Breast epithelium (tissue), 4 donors: ENCODE measurements at regions not wholly inside any gene's neighbourhood (a gene's known extent, or its start where the extent isn't known, plus 50 kb on each side); places are given as distances from the start of the nearest gene placed in this dataset.

Source experiments
- DNase-seq, 2 donors: peaks; one replicate each; pipeline ENCODE4 v3.0.0-alpha.2; 2019; ENCODE audit warnings: low spot score in 2 of 2
- H3K27ac ChIP-seq, 2 donors: fragments of 200-600 bp; sonication (generic) in 1 of 2; one replicate each; pipeline ENCODE4 v1.5.1; 2016 to 2019; ENCODE audit warnings: mild to moderate bottlenecking in 1 of 2
- H3K27me3 ChIP-seq, 2 donors: fragments of 200-600 bp; sonication (generic) in 1 of 2; one replicate each; pipeline versions ENCODE4 v1.5.1 to v1.6.0; 2017 to 2019; ENCODE audit warnings: control low read depth in 1 of 2, mild to moderate bottlenecking in 1 of 2
- H3K36me3 ChIP-seq: fragments of 200-600 bp; one replicate; pipeline ENCODE4 v1.5.1; 2019
- H3K4me1 ChIP-seq, 2 donors: fragments of 200-600 bp; sonication (generic); one replicate each; pipeline ENCODE4 v1.5.1; 2016 to 2019; ENCODE audit warnings: control low read depth in 1 of 2
- H3K4me3 ChIP-seq, 3 donors: fragments of 200-600 bp; sonication (generic); 1 replicate in 2 of 3; 2 replicates in 1 of 3; pipeline ENCODE4 v1.5.1; 2016 to 2019; ENCODE audit warnings: mild to moderate bottlenecking in 3 of 3, moderate library complexity in 2 of 3
- H3K9me3 ChIP-seq, 2 donors: fragments of 200-600 bp; sonication (generic) in 1 of 2; one replicate each; pipeline ENCODE4 v1.5.1; 2016 to 2019; ENCODE audit warnings: control low read depth in 1 of 2
- CTCF ChIP-seq, 3 donors: fragments of 450-650 bp; IDR thresholded peaks; one replicate each; pipeline ENCODE4 v1.5.1; 2016 to 2017; ENCODE audit warnings: antibody characterized with exemption in 3 of 3, mild to moderate bottlenecking in 3 of 3, moderate library complexity in 3 of 3
- POLR2A ChIP-seq: fragments of 450-650 bp; IDR thresholded peaks from one replicate; pipeline ENCODE4 v1.6.1; 2016; ENCODE audit warnings: antibody characterized with exemption, mild to moderate bottlenecking, moderate library complexity
- POLR2AphosphoS5 ChIP-seq, 3 donors: sonication (generic); formaldehyde crosslinking; IDR thresholded peaks; one replicate each; pipeline ENCODE4 v1.6.1; 2017; ENCODE audit warnings: antibody characterized with exemption in 3 of 3
- intact Hi-C: fragments of 100-400 bp; cut with DNase I; formaldehyde crosslinking; loops from one replicate; pipeline ENCODE4 v1.15.1; 2023; ENCODE audit warnings: low total_unique reads

GRCh38 chr10:100612601-100613595, 77.2 kb downstream of the HIF1AN start:
- DNase-seq: no peak
- intact Hi-C loops: no loop called here
- H3K36me3 ChIP-seq: no peaks in the 10 kb centered on the region
- H3K9me3 ChIP-seq: no peaks in the 10 kb centered on the region
- peaks cover 0 to 37% of the 10 kb centered on the region in 2 donors for H3K27me3 ChIP-seq
- no peaks in the 10 kb centered on the region for H3K4me1 ChIP-seq
- H3K4me3 ChIP-seq: no peak overlapping the region
- TF ChIP-seq POLR2A (no peak), CTCF (IDR thresholded peaks at IDR 0.05) (no peak)
- no peak overlapping the region for H3K27ac ChIP-seq

GRCh38 chr10:100613846-100614245, 78.1 kb downstream of the HIF1AN start:
- peaks cover 0 to 47% of the 10 kb centered on the region in 2 donors for H3K27me3 ChIP-seq
- no peak for TF ChIP-seq POLR2A
- TF ChIP-seq POLR2AphosphoS5 (IDR thresholded peaks at IDR 0.05): no peak
- TF ChIP-seq CTCF (IDR thresholded peaks at IDR 0.05): no peak
- no peak for DNase-seq
- no peak overlapping the region for H3K4me3 ChIP-seq
- H3K9me3 ChIP-seq: no peaks in the 10 kb centered on the region
- H3K27ac ChIP-seq: no peak overlapping the region
- intact Hi-C loops: no loop called here
- no peaks in the 10 kb centered on the region for H3K36me3 ChIP-seq
- no peaks in the 10 kb centered on the region for H3K4me1 ChIP-seq

- Histone ChIP-seq H3K4me1 (no peaks in the 10 kb centered on the region), H3K4me3 (no peak overlapping the region), H3K36me3 (no peaks in the 10 kb centered on the region), H3K27me3 (peaks cover 0 to 50% of the 10 kb centered on the region in 2 donors), H3K9me3 (no peaks in the 10 kb centered on the region), H3K27ac (no peak overlapping the region)
- intact Hi-C loops: no loop called here
- no peak for TF ChIP-seq POLR2A
- no peak for TF ChIP-seq CTCF (IDR thresholded peaks at IDR 0.05)
- no peak for DNase-seq
Measured at GRCh38 chr10:100614429-100615095, 78.8 kb downstream of the HIF1AN start.

- DNase-seq: no peak
- no peak overlapping the region for H3K27ac ChIP-seq
- intact Hi-C loops: no loop called here
- no peaks in the 10 kb centered on the region for H3K4me1 ChIP-seq
- H3K4me3 ChIP-seq: no peak overlapping the region
- TF ChIP-seq CTCF (IDR thresholded peaks at IDR 0.05) (no peak), POLR2AphosphoS5 (IDR thresholded peaks at IDR 0.05) (no peak), POLR2A (no peak)
- no peaks in the 10 kb centered on the region for H3K9me3 ChIP-seq
- H3K36me3 ChIP-seq: no peaks in the 10 kb centered on the region
- peaks cover 0 to 50% of the 10 kb centered on the region in 2 donors for H3K27me3 ChIP-seq
Measured at GRCh38 chr10:100615241-100615640, 79.5 kb downstream of the HIF1AN start.

GRCh38 chr10:100615908-100616307, 80.2 kb downstream of the HIF1AN start:
- Histone ChIP-seq H3K36me3 (no peaks in the 10 kb centered on the region), H3K27ac (no peak overlapping the region), H3K9me3 (no peaks in the 10 kb centered on the region), H3K27me3 (peaks cover 0 to 57% of the 10 kb centered on the region in 2 donors), H3K4me3 (no peak overlapping the region), H3K4me1 (no peaks in the 10 kb centered on the region)
- intact Hi-C loops: loop anchor here (2.0 kb wide), 1 partner anchor 73 kb away; no protein-coding TSS in a partner anchor
- DNase-seq: no peak
- TF ChIP-seq CTCF (IDR thresholded peaks at IDR 0.05): no peak
- no peak for TF ChIP-seq POLR2AphosphoS5 (IDR thresholded peaks at IDR 0.05)
- TF ChIP-seq POLR2A: no peak
